GM12891 (cell line): ENCODE measurements at regions not wholly inside any gene's neighbourhood (a gene's known extent, or its start where the extent isn't known, plus 50 kb on each side); places are given as distances from the start of the nearest gene placed in this dataset.

ENCODE experiments used
- DNase-seq: peaks from one replicate; pipeline ENCODE4 v3.0.0; 2011; ENCODE audit warnings: low spot score; ENCODE audit not compliant: insufficient read length
- FAIRE-seq: peaks from 2 replicates; lab custom pipeline; 2011; peaks lifted over from hg19 to GRCh38; lab: Jason Lieb, UNC
- PAX5 ChIP-seq: IDR thresholded peaks from 2 replicates; pipeline ENCODE4 v1.6.1; 2011; ENCODE audit warnings: low read length, moderate library complexity, mild to moderate bottlenecking; ENCODE audit not compliant: insufficient read depth, severe bottlenecking
- POLR2A ChIP-seq: IDR thresholded peaks from 2 replicates; pipeline ENCODE4 v1.6.1; 2011; ENCODE audit warnings: low read depth, low read length, control low read depth
- POLR2AphosphoS5 ChIP-seq: IDR thresholded peaks from 2 replicates; pipeline ENCODE4 v1.6.1; 2011; ENCODE audit warnings: low read depth, low read length, control low read depth
- POU2F2 ChIP-seq: IDR thresholded peaks from 2 replicates; pipeline ENCODE4 v1.6.1; 2011; ENCODE audit warnings: low read depth, mild to moderate bottlenecking, control low read depth, low read length, moderate library complexity
- SPI1 ChIP-seq: IDR thresholded peaks from 2 replicates; pipeline ENCODE4 v1.6.1; 2011; ENCODE audit warnings: low read depth, low read length, control low read depth
- TAF1 ChIP-seq: IDR thresholded peaks from 2 replicates; pipeline ENCODE4 v1.6.1; 2011; ENCODE audit warnings: low read depth, low read length, control low read depth

DNA sequence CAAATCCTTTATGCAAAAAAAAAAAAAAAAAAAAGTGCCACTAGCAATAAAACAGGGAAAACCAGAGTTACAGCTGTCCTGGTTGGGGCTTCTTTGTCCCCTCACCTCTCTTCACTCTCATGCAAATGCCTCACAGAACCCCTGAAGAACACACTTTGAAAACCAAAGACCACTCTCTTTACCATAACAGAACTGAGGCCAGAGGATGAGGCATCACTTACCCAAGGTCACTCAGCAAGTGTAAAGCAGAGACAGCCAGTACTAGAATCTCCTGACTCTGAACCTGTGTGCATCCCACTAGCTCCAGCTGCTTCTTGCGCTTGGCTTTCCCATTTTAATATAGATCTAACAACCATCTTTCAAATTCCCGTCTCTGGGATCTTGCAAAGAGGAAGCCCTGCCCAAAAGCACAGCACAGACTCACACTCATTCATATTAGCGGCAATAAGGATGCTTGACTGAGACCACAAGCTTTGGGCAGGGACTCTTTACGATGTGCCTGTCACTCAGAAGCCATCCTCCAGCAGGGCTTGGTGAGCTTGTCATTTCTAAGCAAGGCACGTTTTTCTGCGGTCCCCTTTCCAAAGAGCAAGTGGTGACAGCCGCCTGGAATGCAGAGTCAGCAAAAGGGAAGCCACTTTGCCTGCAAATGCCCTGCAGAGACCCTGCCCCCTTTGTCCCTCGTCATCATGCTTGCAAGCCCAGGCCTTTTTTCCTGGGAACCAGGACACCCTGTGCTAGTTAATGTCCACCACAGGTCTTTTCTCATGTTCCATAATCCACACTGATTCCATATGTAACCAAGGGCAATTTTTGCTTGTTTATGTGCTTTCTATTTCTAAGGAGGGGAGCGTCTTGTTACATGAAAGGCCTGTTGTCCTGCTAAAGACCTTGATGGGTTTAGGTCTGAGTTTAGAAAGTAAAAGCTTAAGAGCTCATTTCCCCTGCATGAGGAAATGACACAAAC is 76.5 kb upstream of the NFIA start:
- FAIRE-seq (no peak), DNase-seq (no peak)
- TF ChIP-seq TAF1 (no peak), POLR2AphosphoS5 (no peak), PAX5 (no peak), POU2F2 (no peak), POLR2A (no peak), SPI1 (no peak)

DNA sequence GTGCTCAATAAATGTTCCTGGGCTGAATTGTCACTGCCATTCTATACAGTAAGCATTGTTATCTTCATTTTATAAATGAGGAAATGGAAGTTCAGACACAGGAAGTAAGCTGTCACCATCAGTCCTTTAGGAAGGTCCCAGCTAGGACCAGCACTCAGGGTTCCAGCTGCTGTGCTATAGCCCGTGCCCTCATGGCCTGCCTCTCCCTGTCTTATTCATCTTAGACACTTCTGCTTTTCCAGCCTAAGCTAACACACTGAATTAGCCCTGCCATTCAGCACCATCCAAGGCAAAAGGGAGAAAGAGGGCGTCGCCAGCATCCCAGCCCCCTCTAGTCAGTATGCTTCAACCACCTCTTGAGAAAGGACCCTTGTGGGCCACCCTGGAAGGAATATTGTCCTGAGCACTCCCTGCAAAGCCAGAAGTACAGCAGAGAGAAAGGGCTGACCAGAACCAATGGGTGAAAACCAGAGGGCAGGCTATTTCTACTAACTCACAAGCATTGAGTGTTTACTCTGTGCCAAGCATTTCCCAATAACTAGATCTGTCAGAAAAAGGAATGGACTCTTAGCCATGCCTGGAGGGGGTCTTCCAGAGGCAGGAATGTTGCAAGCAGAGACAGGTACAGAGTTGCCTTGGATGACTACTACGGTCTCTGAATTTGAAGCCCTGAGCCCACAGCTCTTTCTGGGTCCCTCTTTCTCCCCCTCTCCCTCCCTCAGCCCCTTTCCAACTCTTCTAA is 77.9 kb upstream of the NFIA start:
- TF ChIP-seq POU2F2 (no peak), SPI1 (0 out of 2 replicates have a peak, but pooled peaks have one; percentile 4), TAF1 (no peak)
- FAIRE-seq, result no peak
- no peak for DNase-seq

DNA sequence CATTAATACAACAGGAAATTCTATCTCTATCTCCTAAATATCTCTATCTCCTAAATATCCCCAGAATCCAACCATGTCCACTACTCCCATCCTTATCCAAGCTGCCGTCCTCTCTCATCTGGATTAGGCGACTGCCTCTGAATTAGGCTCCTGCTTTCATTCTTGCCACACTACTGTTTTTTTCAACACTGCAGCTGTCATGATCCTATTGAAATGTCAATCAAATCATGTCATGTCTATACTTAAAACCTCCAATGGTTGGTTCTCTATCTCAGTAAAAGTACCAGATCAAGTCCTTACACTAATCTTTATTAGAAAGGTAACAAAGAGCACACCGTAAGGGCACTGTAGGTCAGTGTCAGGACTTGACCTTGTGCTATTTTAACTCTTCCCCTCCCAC is 82.0 kb upstream of the NFIA start:
- DNase-seq (no peak), FAIRE-seq (no peak)
- no peak for TF ChIP-seq POLR2A
- no peak for TF ChIP-seq POLR2AphosphoS5
- no peak for TF ChIP-seq TAF1

DNA sequence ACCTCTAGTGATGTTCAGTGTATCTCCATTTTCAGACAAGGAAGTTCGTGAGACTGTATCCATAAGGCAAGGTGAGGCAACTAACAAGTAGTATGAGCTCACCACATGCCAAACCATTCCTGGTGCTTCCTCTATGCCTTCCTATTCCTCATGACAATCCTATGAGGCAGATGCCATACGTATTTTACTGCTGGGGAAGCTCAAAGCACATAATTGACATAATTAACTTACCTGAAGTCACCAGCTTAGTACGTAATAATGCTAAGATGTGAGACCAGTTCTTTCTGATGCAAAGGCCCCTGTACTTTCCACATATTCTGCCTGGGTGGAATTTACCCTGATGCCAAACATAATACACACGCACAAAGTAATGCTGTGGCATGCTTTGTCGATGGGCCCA is 83.6 kb upstream of the NFIA start:
- FAIRE-seq (no peak), DNase-seq (no peak)
- TF ChIP-seq POLR2AphosphoS5, result no peak
- no peak for TF ChIP-seq SPI1

DNA sequence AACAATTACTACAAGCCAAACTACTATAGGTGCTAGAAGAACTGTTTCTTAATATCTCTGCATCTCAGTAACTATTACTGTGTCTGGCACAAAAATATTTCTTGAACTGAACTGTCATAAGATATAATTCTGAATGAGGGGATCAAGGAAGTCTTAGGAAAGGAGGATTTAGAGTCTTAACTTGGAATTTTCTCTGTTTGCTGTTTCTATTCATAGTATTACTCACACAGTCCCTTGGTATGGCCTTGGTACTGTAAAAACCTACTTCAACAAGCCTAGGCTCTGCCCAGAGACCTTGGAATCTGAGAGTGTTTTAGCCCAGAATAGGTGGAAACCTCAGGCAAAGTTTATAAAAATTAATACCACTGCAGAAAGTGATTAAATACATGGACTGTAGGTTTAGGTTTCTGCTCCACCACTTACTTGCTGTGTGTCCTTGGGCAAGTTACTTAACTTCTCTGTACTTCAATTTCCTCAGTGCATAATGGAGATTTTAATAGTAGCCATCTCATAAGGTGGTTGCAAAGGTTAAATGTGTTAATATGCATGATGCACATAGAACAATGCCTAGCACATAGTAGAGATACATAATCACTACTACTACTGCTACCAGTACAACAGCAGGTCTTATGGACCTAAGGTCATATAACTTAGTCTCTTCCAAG is 87.4 kb upstream of the NFIA start:
- FAIRE-seq, result no peak
- TF ChIP-seq POLR2AphosphoS5 (no peak), PAX5 (no peak), TAF1 (no peak), POU2F2 (no peak), SPI1 (no peak), POLR2A (no peak)
- DNase-seq, result no peak

DNA sequence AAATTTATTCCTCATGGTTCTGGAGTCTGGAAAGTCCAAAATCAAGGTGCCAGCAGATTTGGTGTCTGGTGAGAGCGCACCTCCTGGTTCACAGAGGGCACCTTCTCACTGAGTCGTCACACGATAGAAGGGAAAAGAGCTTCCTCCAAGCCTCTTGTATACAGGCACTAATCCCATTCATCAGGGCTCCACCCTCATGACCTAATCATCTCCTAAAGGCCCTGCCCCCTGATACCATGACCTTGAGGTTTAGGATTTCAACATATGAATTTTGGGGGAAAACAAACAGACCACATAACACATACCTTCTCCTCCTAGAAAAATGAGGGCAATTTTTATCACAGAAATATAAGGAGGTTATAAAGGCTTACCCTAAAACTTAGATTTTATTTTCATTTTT is 88.0 kb upstream of the NFIA start:
- DNase-seq (no peak), FAIRE-seq (no peak)
- TF ChIP-seq PAX5 (no peak), POU2F2 (no peak), TAF1 (no peak), POLR2A (no peak), POLR2AphosphoS5 (no peak), SPI1 (no peak)

DNA sequence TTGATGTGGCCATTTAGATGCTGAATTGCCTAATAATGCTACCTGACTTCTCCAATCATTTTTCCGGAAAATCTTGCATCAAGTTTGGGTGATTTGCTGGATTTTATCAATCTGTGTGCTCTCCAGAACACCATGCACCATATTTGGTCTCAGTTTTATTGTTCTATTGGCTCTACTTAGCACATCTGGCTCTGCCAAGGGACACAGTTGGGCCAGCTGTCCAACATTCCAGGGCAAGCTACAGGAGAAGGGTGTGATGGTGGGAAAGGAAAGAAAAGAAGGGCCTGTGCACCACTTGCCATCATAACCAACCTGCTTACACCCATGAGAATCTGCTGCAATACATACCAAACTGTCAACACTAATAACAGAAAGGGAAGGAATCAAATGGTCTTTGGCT is 90.2 kb upstream of the NFIA start:
- DNase-seq, result no peak
- TF ChIP-seq PAX5 (no peak), POU2F2 (no peak), TAF1 (no peak), SPI1 (no peak), POLR2A (no peak), POLR2AphosphoS5 (no peak)
- FAIRE-seq, result no peak

DNA sequence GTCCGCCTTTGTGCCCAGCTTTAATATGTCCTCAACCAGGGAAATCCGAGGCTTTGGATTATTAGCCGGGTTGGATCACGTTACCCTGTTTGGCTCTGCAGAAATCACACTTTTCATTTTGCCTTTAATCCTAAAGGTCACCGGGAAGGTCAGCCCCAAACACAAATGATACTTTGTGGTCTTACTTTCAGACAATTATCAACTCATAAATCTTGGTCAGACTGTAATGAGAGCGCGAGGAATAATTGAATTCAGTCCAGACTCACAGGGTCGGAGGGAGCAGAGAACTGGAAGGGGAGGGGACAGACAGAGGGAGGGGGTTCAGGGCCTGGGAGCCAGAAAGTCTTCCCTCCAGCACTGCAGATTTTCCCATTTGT is 91.7 kb upstream of the NFIA start:
- TF ChIP-seq POLR2AphosphoS5 (no peak), TAF1 (no peak), SPI1 (no peak), PAX5 (no peak), POU2F2 (no peak), POLR2A (no peak)
- no peak for FAIRE-seq
- DNase-seq, result no peak

DNA sequence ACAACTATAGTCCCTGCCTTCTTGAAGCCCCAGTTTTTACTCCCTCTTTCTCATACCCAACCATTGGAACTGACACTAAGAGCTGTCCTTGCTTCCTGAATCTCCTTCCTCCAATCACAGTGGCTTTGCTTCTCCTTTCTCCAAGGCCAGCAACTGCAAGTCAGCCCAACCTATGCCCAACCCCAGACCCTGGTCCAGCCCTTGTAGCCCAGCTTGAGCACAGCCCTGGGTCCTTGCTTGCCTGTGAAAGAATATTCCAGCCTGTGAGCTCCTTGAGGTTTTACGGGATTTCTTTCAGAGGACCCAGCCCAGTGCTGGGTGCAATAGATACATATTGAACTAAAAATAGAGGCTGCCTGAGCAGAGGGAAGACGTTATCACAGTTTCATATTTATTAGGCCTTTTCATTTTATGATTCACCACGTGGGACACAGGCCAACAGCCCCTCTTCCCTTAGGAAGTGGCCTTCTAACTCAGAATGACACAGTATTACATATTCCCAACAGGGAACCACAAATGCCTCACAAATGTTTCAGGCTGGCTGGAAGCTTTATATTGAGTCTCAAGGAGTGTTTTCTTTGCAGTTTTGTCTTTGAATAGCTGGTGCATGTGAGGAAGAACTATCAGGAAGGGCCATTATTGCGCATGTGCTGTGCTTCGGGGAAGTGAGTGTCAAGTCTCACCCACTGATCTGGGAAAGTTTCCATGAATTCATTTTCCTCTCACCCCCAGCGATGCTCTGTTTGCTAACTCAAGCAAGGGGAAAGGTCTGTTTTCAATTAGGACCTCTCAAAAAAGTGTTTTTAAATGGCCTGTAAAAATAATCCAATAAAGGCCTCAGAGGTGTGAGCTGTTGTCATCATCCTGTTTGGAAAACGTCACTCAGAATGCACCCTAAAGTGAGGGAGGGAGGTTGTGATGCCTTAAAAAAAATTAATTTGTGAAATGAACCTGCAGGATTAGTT is 92.3 kb upstream of the NFIA start:
- DNase-seq (no peak), FAIRE-seq (no peak)
- TF ChIP-seq PAX5 (no peak), SPI1 (no peak), POLR2A (no peak), POU2F2 (no peak), POLR2AphosphoS5 (no peak), TAF1 (no peak)
